ENCODE measurements at regions not wholly inside any gene's neighbourhood (a gene's known extent, or its start where the extent isn't known, plus 50 kb on each side); places are given as distances from the start of the nearest gene placed in this dataset.
A peak's percentile ranks its signal among the peaks of the same experiment; 100 is the strongest.

- DNase-seq (ENCODE audit: low spot score) = peak; percentile 86
Measured at GRCh38 chr2:121018136-121019061, 266.6 kb downstream of the TFCP2L1 start.

- DNase-seq (ENCODE audit: low spot score) = no peak
Measured at GRCh38 chr2:121019071-121019470, 265.9 kb downstream of the TFCP2L1 start.

- no peak for DNase-seq (ENCODE audit: low spot score)
Measured at GRCh38 chr2:121019756-121020155, 265.2 kb downstream of the TFCP2L1 start.

GRCh38 chr2:121021685-121022084 is 263.3 kb downstream of the TFCP2L1 start:
- DNase-seq (ENCODE audit: low spot score) = no peak

GRCh38 chr2:121028577-121028976 is 256.4 kb downstream of the TFCP2L1 start:
- DNase-seq (ENCODE audit: low spot score) = no peak

GRCh38 chr2:121030523-121030922 is 254.5 kb downstream of the TFCP2L1 start:
- no peak for DNase-seq (ENCODE audit: low spot score)

GRCh38 chr2:121031568-121032340 is 253.2 kb downstream of the TFCP2L1 start:
- no peak for DNase-seq (ENCODE audit: low spot score)

GRCh38 chr2:121033461-121033996 is 251.5 kb downstream of the TFCP2L1 start:
- DNase-seq (ENCODE audit: low spot score) = no peak

GRCh38 chr2:121034551-121034950 is 250.5 kb downstream of the TFCP2L1 start:
- no peak for DNase-seq (ENCODE audit: low spot score)

GRCh38 chr2:121036226-121036692 is 248.7 kb downstream of the TFCP2L1 start:
- no peak for DNase-seq (ENCODE audit: low spot score)

- DNase-seq (ENCODE audit: low spot score) = no peak
Measured at GRCh38 chr2:121037480-121037879, 247.5 kb downstream of the TFCP2L1 start.

- DNase-seq (ENCODE audit: low spot score) = no peak
Measured at GRCh38 chr2:121038031-121038430, 247.0 kb downstream of the TFCP2L1 start.

- DNase-seq (ENCODE audit: low spot score) = no peak
Measured at GRCh38 chr2:121038431-121038830, 246.6 kb downstream of the TFCP2L1 start.

- DNase-seq (ENCODE audit: low spot score) = peak; percentile 50
Measured at GRCh38 chr2:121038891-121039616, 245.9 kb downstream of the TFCP2L1 start.

GRCh38 chr2:121039679-121040078 is 245.3 kb downstream of the TFCP2L1 start:
- no peak for DNase-seq (ENCODE audit: low spot score)

- DNase-seq (ENCODE audit: low spot score) = no peak
Measured at GRCh38 chr2:121041516-121041915, 243.5 kb downstream of the TFCP2L1 start.

GRCh38 chr2:121043061-121043826 is 241.8 kb downstream of the TFCP2L1 start:
- DNase-seq (ENCODE audit: low spot score) = no peak

GRCh38 chr2:121043827-121044222 is 241.2 kb downstream of the TFCP2L1 start:
- DNase-seq (ENCODE audit: low spot score) = no peak

GRCh38 chr2:121044412-121044811 is 240.6 kb downstream of the TFCP2L1 start:
- peak; percentile 61 for DNase-seq (ENCODE audit: low spot score)

- DNase-seq (ENCODE audit: low spot score) = no peak
Measured at GRCh38 chr2:121045245-121045644, 239.8 kb downstream of the TFCP2L1 start.

- DNase-seq (ENCODE audit: low spot score) = no peak
Measured at GRCh38 chr2:121046335-121046734, 238.7 kb downstream of the TFCP2L1 start.
